GM23338 (cell line): ENCODE measurements at regions not wholly inside any gene's neighbourhood (a gene's known extent, or its start where the extent isn't known, plus 50 kb on each side); places are given as distances from the start of the nearest gene placed in this dataset.

Experiments used
- ATAC-seq: fragments of 200-7000 bp; cut with Tn5 transposase; 3 replicates; pipeline ENCODE4 v1.9.1; 2020
- DNase-seq: peaks from one replicate; pipeline ENCODE4 v3.0.0-alpha.2; 2015; ENCODE audit warnings: low spot score
- H2AFZ ChIP-seq: fragments of 200-600 bp; sonication (generic); 2 replicates; pipeline ENCODE4 v1.8.0; 2016; ENCODE audit warnings: antibody characterized with exemption, mild to moderate bottlenecking, moderate library complexity
- H3F3A ChIP-seq: fragments of 200-600 bp; sonication (generic); replicated peaks from 2 replicates; pipeline ENCODE4 v1.8.0; 2017; ENCODE audit warnings: antibody characterized with exemption, mixed run types, low read depth
- H3K27ac ChIP-seq: fragments of 200-600 bp; sonication (generic); 2 replicates; pipeline ENCODE4 v1.6.1; 2016; ENCODE audit warnings: low read depth
- H3K27me3 ChIP-seq: fragments of 200-600 bp; sonication (generic); 2 replicates; pipeline ENCODE4 v1.8.0; 2016; ENCODE audit warnings: mild to moderate bottlenecking, mixed run types, moderate library complexity; ENCODE audit not compliant: insufficient read depth
- H3K36me3 ChIP-seq: fragments of 200-600 bp; sonication (generic); 2 replicates; pipeline ENCODE4 v1.8.0; 2016; ENCODE audit warnings: mild to moderate bottlenecking; ENCODE audit not compliant: insufficient read depth
- H3K4me1 ChIP-seq: fragments of 200-600 bp; sonication (generic); 2 replicates; pipeline ENCODE4 v1.8.0; 2016; ENCODE audit warnings: mild to moderate bottlenecking, moderate library complexity; ENCODE audit not compliant: insufficient read depth
- H3K4me2 ChIP-seq: fragments of 200-600 bp; sonication (generic); 2 replicates; pipeline ENCODE4 v1.7.1; 2017; ENCODE audit warnings: mixed run types
- H3K4me3 ChIP-seq: fragments of 200-600 bp; sonication (generic); 2 replicates; pipeline ENCODE4 v1.6.1; 2016; ENCODE audit warnings: mixed run types
- H3K79me2 ChIP-seq: fragments of 200-600 bp; sonication (generic); replicated peaks from 2 replicates; pipeline ENCODE4 v1.8.0; 2017; ENCODE audit warnings: mild to moderate bottlenecking; ENCODE audit not compliant: insufficient read depth
- H3K9me2 ChIP-seq: fragments of 200-600 bp; sonication (generic); 2 replicates; pipeline ENCODE4 v1.8.0; 2017; ENCODE audit not compliant: insufficient read depth
- H4K20me1 ChIP-seq: fragments of 200-600 bp; sonication (generic); replicated peaks from 2 replicates; pipeline ENCODE4 v1.8.0; 2017; ENCODE audit warnings: mild to moderate bottlenecking; ENCODE audit not compliant: insufficient read depth
- H3K27ac Mint-ChIP-seq: 2 replicates; pipeline ENCODE4 v1.8.0; 2020; ENCODE audit warnings: inconsistent platforms, mild to moderate bottlenecking, moderate library complexity, mixed read lengths
- H3K27me3 Mint-ChIP-seq: 3 replicates; pipeline ENCODE4 v1.8.0; 2022; ENCODE audit warnings: low read depth, mild to moderate bottlenecking, moderate library complexity, mixed read lengths, inconsistent platforms; ENCODE audit not compliant: insufficient read depth, poor library complexity
- H3K36me3 Mint-ChIP-seq: 3 replicates; pipeline ENCODE4 v1.8.0; 2021; ENCODE audit warnings: low read depth, mild to moderate bottlenecking, inconsistent platforms, moderate library complexity, mixed read lengths
- H3K4me1 Mint-ChIP-seq: 3 replicates; pipeline ENCODE4 v1.8.0; 2020; ENCODE audit warnings: mild to moderate bottlenecking, inconsistent platforms, mixed read lengths
- H3K4me3 Mint-ChIP-seq: 3 replicates; pipeline ENCODE4 v1.8.0; 2021; ENCODE audit warnings: moderate library complexity, mild to moderate bottlenecking, inconsistent platforms, mixed read lengths
- H3K9me3 Mint-ChIP-seq: 3 replicates; pipeline ENCODE4 v1.8.0; 2020; ENCODE audit warnings: moderate library complexity, mild to moderate bottlenecking, inconsistent platforms, mixed read lengths
- CREB1 ChIP-seq: fragments of 250-450 bp; sonication (Bioruptor Pico); IDR thresholded peaks from 2 replicates; pipeline ENCODE4 v1.5.0; 2020; ENCODE audit warnings: low read depth, mild to moderate bottlenecking, moderate library complexity
- EZH2 ChIP-seq: fragments of 200-600 bp; sonication (generic); IDR thresholded peaks from one replicate; pipeline ENCODE4 v1.8.0; 2017; ENCODE audit warnings: antibody characterized with exemption, mild to moderate bottlenecking, low read depth; ENCODE audit not compliant: unreplicated experiment
- JUNB ChIP-seq: IDR thresholded peaks from one replicate; pipeline ENCODE4 v1.6.1; 2016; ENCODE audit warnings: antibody characterized with exemption; ENCODE audit not compliant: unreplicated experiment
- NANOG ChIP-seq: IDR thresholded peaks from 2 replicates; pipeline ENCODE4 v1.6.1; 2016; ENCODE audit warnings: antibody characterized with exemption, borderline replicate concordance
- STAT1 ChIP-seq: IDR thresholded peaks from one replicate; pipeline ENCODE4 v1.6.1; 2016; ENCODE audit warnings: antibody characterized with exemption; ENCODE audit not compliant: unreplicated experiment
- ZNF114 ChIP-seq: fragments of 250-450 bp; sonication (Bioruptor Pico); IDR thresholded peaks from 2 replicates; pipeline ENCODE4 v1.5.0; 2020; ENCODE audit warnings: mild to moderate bottlenecking, moderate library complexity
- TF ChIP-seq, protein P1 (sequence below): fragments of 250-450 bp; sonication (Bioruptor Pico); IDR thresholded peaks from 2 replicates; pipeline ENCODE4 v1.5.0; 2020; ENCODE audit warnings: mild to moderate bottlenecking, moderate library complexity
- TF ChIP-seq, protein P2 (sequence below): IDR thresholded peaks from 2 replicates; pipeline ENCODE4 v1.6.1; 2016; ENCODE audit warnings: antibody characterized with exemption
- TF ChIP-seq, protein P3 (sequence below), 2 experiments: fragments of 200-600 bp in 1 of 2; sonication (generic) in 1 of 2; conservative IDR thresholded peaks; 2 replicates each; pipeline versions ENCODE4 v1.5.1 to v1.6.1; 2016 to 2017; ENCODE audit warnings: antibody characterized with exemption in 2 of 2, low read depth in 2 of 2, mild to moderate bottlenecking in 2 of 2, moderate library complexity in 1 of 2
- TF ChIP-seq, protein P4 (sequence below): IDR thresholded peaks from one replicate; pipeline ENCODE4 v1.6.1; 2018; ENCODE audit warnings: antibody characterized with exemption; ENCODE audit not compliant: unreplicated experiment

DNA sequence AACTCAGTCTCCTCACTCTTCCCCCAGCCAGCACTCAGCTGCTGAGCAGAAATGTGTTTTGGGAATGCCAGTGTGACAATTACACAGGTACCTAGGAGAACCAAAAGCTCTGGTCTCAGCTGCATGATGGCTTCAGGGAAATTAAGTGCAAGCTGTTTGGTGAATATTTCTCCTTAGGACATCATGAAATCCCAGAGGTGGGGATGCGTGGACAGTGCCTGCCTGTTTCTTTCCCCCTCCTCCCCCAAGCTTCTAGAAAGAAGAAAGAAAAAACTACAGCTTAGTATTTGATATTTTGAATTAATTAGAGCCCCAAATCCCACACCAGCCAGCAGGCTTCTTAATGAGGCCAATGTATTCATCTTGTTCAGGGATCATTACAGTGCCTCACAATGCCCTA is 243.0 kb downstream of the IDS start:
- Histone ChIP-seq H4K20me1 (no peaks in the 10 kb centered on the region), H3K4me1 (no peaks in the 10 kb centered on the region), H3K4me3 (no peak overlapping the region), H3F3A (no peaks in the 10 kb centered on the region), H3K27me3 (no peaks in the 10 kb centered on the region), H3K27ac (no peak overlapping the region), H3K9me2 (no peaks in the 10 kb centered on the region), H2AFZ (no peak overlapping the region), H3K79me2 (no peaks in the 10 kb centered on the region), H3K4me2 (no peak overlapping the region), H3K36me3 (no peaks in the 10 kb centered on the region)
- H3K4me3 Mint-ChIP-seq: no peak overlapping the region
- DNase-seq: no peak
- no peak overlapping the region for H3K27ac Mint-ChIP-seq
- H3K36me3 Mint-ChIP-seq: no peaks in the 10 kb centered on the region
- H3K27me3 Mint-ChIP-seq: peaks cover 4% of the 10 kb centered on the region
- H3K9me3 Mint-ChIP-seq: no peaks in the 10 kb centered on the region; the same call in 2 of the 3 replicates
- TF ChIP-seq, protein P1, sequence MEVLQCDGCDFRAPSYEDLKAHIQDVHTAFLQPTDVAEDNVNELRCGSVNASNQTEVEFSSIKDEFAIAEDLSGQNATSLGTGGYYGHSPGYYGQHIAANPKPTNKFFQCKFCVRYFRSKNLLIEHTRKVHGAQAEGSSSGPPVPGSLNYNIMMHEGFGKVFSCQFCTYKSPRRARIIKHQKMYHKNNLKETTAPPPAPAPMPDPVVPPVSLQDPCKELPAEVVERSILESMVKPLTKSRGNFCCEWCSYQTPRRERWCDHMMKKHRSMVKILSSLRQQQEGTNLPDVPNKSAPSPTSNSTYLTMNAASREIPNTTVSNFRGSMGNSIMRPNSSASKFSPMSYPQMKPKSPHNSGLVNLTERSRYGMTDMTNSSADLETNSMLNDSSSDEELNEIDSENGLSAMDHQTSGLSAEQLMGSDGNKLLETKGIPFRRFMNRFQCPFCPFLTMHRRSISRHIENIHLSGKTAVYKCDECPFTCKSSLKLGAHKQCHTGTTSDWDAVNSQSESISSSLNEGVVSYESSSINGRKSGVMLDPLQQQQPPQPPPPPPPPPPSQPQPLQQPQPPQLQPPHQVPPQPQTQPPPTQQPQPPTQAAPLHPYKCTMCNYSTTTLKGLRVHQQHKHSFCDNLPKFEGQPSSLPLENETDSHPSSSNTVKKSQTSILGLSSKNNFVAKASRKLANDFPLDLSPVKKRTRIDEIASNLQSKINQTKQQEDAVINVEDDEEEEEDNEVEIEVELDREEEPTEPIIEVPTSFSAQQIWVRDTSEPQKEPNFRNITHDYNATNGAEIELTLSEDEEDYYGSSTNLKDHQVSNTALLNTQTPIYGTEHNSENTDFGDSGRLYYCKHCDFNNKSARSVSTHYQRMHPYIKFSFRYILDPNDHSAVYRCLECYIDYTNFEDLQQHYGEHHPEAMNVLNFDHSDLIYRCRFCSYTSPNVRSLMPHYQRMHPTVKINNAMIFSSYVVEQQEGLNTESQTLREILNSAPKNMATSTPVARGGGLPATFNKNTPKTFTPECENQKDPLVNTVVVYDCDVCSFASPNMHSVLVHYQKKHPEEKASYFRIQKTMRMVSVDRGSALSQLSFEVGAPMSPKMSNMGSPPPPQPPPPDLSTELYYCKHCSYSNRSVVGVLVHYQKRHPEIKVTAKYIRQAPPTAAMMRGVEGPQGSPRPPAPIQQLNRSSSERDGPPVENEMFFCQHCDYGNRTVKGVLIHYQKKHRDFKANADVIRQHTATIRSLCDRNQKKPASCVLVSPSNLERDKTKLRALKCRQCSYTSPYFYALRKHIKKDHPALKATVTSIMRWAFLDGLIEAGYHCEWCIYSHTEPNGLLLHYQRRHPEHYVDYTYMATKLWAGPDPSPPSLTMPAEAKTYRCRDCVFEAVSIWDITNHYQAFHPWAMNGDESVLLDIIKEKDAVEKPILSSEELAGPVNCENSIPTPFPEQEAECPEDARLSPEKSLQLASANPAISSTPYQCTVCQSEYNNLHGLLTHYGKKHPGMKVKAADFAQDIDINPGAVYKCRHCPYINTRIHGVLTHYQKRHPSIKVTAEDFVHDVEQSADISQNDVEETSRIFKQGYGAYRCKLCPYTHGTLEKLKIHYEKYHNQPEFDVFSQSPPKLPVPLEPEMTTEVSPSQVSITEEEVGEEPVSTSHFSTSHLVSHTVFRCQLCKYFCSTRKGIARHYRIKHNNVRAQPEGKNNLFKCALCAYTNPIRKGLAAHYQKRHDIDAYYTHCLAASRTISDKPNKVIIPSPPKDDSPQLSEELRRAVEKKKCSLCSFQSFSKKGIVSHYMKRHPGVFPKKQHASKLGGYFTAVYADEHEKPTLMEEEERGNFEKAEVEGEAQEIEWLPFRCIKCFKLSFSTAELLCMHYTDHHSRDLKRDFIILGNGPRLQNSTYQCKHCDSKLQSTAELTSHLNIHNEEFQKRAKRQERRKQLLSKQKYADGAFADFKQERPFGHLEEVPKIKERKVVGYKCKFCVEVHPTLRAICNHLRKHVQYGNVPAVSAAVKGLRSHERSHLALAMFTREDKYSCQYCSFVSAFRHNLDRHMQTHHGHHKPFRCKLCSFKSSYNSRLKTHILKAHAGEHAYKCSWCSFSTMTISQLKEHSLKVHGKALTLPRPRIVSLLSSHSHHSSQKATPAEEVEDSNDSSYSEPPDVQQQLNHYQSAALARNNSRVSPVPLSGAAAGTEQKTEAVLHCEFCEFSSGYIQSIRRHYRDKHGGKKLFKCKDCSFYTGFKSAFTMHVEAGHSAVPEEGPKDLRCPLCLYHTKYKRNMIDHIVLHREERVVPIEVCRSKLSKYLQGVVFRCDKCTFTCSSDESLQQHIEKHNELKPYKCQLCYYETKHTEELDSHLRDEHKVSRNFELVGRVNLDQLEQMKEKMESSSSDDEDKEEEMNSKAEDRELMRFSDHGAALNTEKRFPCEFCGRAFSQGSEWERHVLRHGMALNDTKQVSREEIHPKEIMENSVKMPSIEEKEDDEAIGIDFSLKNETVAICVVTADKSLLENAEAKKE (CRISPR knock-in tag): no peak
- TF ChIP-seq ZNF114 (CRISPR knock-in tag): no peak
- no peak for TF ChIP-seq JUNB
- TF ChIP-seq, protein P2, sequence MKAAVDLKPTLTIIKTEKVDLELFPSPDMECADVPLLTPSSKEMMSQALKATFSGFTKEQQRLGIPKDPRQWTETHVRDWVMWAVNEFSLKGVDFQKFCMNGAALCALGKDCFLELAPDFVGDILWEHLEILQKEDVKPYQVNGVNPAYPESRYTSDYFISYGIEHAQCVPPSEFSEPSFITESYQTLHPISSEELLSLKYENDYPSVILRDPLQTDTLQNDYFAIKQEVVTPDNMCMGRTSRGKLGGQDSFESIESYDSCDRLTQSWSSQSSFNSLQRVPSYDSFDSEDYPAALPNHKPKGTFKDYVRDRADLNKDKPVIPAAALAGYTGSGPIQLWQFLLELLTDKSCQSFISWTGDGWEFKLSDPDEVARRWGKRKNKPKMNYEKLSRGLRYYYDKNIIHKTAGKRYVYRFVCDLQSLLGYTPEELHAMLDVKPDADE: no peak
- no peak for TF ChIP-seq EZH2
- TF ChIP-seq NANOG: no peak
- TF ChIP-seq, protein P3, sequence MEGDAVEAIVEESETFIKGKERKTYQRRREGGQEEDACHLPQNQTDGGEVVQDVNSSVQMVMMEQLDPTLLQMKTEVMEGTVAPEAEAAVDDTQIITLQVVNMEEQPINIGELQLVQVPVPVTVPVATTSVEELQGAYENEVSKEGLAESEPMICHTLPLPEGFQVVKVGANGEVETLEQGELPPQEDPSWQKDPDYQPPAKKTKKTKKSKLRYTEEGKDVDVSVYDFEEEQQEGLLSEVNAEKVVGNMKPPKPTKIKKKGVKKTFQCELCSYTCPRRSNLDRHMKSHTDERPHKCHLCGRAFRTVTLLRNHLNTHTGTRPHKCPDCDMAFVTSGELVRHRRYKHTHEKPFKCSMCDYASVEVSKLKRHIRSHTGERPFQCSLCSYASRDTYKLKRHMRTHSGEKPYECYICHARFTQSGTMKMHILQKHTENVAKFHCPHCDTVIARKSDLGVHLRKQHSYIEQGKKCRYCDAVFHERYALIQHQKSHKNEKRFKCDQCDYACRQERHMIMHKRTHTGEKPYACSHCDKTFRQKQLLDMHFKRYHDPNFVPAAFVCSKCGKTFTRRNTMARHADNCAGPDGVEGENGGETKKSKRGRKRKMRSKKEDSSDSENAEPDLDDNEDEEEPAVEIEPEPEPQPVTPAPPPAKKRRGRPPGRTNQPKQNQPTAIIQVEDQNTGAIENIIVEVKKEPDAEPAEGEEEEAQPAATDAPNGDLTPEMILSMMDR (conservative IDR thresholded peaks at IDR 0.05; ENCODE audit: low read depth in 2 of 2): no peak
- no peak for TF ChIP-seq CREB1
- TF ChIP-seq, protein P4, sequence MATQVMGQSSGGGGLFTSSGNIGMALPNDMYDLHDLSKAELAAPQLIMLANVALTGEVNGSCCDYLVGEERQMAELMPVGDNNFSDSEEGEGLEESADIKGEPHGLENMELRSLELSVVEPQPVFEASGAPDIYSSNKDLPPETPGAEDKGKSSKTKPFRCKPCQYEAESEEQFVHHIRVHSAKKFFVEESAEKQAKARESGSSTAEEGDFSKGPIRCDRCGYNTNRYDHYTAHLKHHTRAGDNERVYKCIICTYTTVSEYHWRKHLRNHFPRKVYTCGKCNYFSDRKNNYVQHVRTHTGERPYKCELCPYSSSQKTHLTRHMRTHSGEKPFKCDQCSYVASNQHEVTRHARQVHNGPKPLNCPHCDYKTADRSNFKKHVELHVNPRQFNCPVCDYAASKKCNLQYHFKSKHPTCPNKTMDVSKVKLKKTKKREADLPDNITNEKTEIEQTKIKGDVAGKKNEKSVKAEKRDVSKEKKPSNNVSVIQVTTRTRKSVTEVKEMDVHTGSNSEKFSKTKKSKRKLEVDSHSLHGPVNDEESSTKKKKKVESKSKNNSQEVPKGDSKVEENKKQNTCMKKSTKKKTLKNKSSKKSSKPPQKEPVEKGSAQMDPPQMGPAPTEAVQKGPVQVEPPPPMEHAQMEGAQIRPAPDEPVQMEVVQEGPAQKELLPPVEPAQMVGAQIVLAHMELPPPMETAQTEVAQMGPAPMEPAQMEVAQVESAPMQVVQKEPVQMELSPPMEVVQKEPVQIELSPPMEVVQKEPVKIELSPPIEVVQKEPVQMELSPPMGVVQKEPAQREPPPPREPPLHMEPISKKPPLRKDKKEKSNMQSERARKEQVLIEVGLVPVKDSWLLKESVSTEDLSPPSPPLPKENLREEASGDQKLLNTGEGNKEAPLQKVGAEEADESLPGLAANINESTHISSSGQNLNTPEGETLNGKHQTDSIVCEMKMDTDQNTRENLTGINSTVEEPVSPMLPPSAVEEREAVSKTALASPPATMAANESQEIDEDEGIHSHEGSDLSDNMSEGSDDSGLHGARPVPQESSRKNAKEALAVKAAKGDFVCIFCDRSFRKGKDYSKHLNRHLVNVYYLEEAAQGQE: no peak
- TF ChIP-seq STAT1: no peak
- no peak for ATAC-seq
- H3K4me1 Mint-ChIP-seq: no peaks in the 10 kb centered on the region
